ENCODE measurements at regions not wholly inside any gene's neighbourhood (a gene's known extent, or its start where the extent isn't known, plus 50 kb on each side); places are given as distances from the start of the nearest gene placed in this dataset.
A peak's percentile ranks its signal among the peaks of the same experiment; 100 is the strongest.

DNA sequence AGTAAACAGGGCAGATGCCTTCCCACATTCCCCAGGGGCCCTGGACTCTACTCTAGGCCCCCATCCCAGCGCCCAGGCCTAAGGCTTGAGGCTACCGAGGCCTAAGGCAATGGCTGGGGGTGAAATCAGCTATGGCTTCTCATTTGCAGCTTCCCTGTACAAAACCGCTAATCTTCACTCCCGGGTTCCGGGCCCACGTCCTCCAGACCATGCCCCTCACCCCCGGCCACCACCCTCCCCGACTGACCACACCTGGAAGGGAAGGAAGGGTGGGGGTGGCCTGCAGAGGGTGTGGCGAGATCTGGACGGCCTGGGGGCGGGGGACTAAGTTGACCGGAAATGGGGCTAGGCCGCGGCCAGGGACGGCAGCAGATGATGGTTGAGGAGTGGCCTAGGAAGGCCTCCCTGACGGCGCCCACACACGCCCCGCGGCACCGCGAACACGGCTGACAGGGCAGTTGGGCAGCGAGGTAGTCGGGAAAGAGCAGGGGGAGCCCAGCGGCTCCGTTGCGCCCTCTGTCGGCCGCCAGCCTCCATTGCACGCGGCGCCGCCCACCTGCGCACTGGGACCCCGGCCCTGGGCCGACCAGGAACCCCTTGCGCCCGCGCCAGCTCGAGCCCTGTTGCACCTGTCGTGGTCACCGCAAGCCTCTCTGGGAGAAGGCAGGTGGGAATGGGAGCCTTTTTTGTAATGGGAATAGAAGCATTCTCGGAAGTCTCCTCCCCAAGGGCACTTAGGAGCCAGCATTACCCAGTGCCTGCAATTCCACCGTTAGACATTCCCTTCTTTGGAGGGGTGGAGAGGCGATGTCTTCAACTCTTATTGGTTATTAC, 95.9 kb upstream of the CALM2 start (continued):
- TF ChIP-seq JUND (IDR thresholded peaks at IDR 0.05; ENCODE audit: borderline replicate concordance, low read depth, low read length), result peak; percentile 46; the same call in 1 of the 2 replicates
- peak; percentile 26; the same call in 1 of the 3 replicates for TF ChIP-seq JUND (tag; IDR thresholded peaks at IDR 0.05; ENCODE audit: borderline replicate concordance, low read depth, low read length)
- TF ChIP-seq PPARD (CRISPR knock-in tag; IDR thresholded peaks at IDR 0.05), result no peak
- TF ChIP-seq ZNF436 (CRISPR knock-in tag; IDR thresholded peaks at IDR 0.05), result no peak
- peak; percentile 93 for TF ChIP-seq ETV5 (CRISPR knock-in tag; IDR thresholded peaks at IDR 0.05; ENCODE audit: low read depth)
- no peak for TF ChIP-seq PHF21A (IDR thresholded peaks at IDR 0.05; ENCODE audit: borderline replicate concordance, low read depth)
- no peak for TF ChIP-seq HSF4 (CRISPR knock-in tag; IDR thresholded peaks at IDR 0.05; ENCODE audit: borderline replicate concordance)
- TF ChIP-seq ETV1 (tag; conservative IDR thresholded peaks at IDR 0.05; ENCODE audit: low read depth), result peak; percentile 84
- peak in 1 of 2 experiments; percentile 80; a peak in 2 of 4 replicates for TF ChIP-seq HDAC1 (IDR thresholded peaks at IDR 0.05)
- TF ChIP-seq, protein P1, sequence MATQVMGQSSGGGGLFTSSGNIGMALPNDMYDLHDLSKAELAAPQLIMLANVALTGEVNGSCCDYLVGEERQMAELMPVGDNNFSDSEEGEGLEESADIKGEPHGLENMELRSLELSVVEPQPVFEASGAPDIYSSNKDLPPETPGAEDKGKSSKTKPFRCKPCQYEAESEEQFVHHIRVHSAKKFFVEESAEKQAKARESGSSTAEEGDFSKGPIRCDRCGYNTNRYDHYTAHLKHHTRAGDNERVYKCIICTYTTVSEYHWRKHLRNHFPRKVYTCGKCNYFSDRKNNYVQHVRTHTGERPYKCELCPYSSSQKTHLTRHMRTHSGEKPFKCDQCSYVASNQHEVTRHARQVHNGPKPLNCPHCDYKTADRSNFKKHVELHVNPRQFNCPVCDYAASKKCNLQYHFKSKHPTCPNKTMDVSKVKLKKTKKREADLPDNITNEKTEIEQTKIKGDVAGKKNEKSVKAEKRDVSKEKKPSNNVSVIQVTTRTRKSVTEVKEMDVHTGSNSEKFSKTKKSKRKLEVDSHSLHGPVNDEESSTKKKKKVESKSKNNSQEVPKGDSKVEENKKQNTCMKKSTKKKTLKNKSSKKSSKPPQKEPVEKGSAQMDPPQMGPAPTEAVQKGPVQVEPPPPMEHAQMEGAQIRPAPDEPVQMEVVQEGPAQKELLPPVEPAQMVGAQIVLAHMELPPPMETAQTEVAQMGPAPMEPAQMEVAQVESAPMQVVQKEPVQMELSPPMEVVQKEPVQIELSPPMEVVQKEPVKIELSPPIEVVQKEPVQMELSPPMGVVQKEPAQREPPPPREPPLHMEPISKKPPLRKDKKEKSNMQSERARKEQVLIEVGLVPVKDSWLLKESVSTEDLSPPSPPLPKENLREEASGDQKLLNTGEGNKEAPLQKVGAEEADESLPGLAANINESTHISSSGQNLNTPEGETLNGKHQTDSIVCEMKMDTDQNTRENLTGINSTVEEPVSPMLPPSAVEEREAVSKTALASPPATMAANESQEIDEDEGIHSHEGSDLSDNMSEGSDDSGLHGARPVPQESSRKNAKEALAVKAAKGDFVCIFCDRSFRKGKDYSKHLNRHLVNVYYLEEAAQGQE (IDR thresholded peaks at IDR 0.05; ENCODE audit: borderline replicate concordance), result peak; percentile 88
- TF ChIP-seq, protein P1 (CRISPR knock-in tag; IDR thresholded peaks at IDR 0.05; ENCODE audit: low read depth), result no peak
- TF ChIP-seq CBFA2T3 (IDR thresholded peaks at IDR 0.05), result peak; percentile 32; the same call in 1 of the 2 replicates
- TF ChIP-seq EP400 (IDR thresholded peaks at IDR 0.05), result peak; percentile 79; the same call in 1 of the 2 replicates
- no peak for TF ChIP-seq NR2C1 (IDR thresholded peaks at IDR 0.05)
- TF ChIP-seq NR2C1 (tag; IDR thresholded peaks at IDR 0.05), result no peak
- TF ChIP-seq ZZZ3 (IDR thresholded peaks at IDR 0.05), result no peak
- TF ChIP-seq, protein P2, sequence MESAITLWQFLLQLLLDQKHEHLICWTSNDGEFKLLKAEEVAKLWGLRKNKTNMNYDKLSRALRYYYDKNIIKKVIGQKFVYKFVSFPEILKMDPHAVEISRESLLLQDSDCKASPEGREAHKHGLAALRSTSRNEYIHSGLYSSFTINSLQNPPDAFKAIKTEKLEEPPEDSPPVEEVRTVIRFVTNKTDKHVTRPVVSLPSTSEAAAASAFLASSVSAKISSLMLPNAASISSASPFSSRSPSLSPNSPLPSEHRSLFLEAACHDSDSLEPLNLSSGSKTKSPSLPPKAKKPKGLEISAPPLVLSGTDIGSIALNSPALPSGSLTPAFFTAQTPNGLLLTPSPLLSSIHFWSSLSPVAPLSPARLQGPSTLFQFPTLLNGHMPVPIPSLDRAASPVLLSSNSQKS (CRISPR knock-in tag; IDR thresholded peaks at IDR 0.05), result no peak
- TF ChIP-seq DDX20 (tag; IDR thresholded peaks at IDR 0.05; ENCODE audit: low read depth), result no peak
- peak; percentile 83 for TF ChIP-seq RB1 (IDR thresholded peaks at IDR 0.05; ENCODE audit: low read depth)

Measured in K562 (cell line).